ENCODE measurements at regions not wholly inside any gene's neighbourhood (a gene's known extent, or its start where the extent isn't known, plus 50 kb on each side); places are given as distances from the start of the nearest gene placed in this dataset.

DNA sequence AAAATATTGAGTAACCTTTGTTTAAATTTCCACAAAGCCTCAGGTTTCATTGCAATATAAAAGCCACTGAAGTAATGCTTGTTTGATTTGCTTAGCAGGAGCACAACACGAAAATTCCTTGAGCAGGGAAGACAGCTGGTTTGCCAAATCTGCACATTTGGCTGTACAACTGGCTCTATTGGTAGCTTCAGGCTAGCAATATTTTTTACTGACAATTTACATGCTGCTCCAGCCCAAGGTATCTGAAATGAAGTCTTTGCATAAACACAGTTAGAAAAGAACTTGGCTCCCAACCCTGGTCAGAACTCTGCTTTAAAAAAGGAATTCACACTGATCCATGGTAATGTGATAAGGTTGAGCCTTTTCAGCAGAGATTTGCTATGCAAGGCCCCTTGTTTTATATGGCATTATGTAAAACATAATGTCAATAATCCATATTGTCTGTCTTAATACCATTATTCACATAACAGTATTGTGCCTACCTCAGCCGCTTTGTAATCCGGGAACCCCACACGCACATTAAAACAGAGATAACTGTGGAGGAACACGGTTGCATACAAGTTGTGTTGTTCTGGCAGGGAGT, 55.7 kb upstream of the CHL1 start:
- TF ChIP-seq, protein P1, sequence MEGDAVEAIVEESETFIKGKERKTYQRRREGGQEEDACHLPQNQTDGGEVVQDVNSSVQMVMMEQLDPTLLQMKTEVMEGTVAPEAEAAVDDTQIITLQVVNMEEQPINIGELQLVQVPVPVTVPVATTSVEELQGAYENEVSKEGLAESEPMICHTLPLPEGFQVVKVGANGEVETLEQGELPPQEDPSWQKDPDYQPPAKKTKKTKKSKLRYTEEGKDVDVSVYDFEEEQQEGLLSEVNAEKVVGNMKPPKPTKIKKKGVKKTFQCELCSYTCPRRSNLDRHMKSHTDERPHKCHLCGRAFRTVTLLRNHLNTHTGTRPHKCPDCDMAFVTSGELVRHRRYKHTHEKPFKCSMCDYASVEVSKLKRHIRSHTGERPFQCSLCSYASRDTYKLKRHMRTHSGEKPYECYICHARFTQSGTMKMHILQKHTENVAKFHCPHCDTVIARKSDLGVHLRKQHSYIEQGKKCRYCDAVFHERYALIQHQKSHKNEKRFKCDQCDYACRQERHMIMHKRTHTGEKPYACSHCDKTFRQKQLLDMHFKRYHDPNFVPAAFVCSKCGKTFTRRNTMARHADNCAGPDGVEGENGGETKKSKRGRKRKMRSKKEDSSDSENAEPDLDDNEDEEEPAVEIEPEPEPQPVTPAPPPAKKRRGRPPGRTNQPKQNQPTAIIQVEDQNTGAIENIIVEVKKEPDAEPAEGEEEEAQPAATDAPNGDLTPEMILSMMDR (IDR thresholded peaks at IDR 0.05; ENCODE audit: low read depth, low read length) = no peak
- DNase-seq (ENCODE audit: extremely low read depth, low read depth) = no peak
